ENCODE measurements at regions not wholly inside any gene's neighbourhood (a gene's known extent, or its start where the extent isn't known, plus 50 kb on each side); places are given as distances from the start of the nearest gene placed in this dataset.
"Not testable (repeated sequence)": the region's sequence is repeated elsewhere in the genome, so short reads cannot be mapped to it uniquely, and the experiment has no call there.

DNA sequence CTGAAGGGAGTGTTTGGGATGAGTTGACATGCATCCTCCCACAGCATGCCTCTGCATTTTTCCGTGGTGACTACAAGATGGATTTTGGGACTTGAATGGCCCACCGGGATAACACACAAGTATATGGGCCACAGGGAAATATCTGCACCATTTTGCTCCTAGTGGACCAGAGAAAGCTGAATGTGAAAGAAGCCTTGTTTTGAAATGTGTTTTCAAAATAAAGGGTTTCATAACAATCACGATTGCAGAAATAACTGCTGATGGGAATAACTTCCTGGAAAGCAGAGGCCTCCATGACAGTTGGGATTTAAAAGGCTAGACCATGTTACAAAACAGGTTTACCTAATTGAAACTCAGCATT, 77.5 kb upstream of the PRR23C start:
- Histone ChIP-seq H3K4me1 (ENCODE audit: control insufficient read depth, insufficient read depth, low read length) (no peaks in the 10 kb centered on the region), H3K36me3 (ENCODE audit: control insufficient read depth, insufficient read depth, low read length) (no peaks in the 10 kb centered on the region), H3K9me3 (replicated peaks; ENCODE audit: control insufficient read depth, low read depth, low read length) (no peaks in the 10 kb centered on the region), H3K27ac (ENCODE audit: low read length) (no peak overlapping the region), H3K4me3 (ENCODE audit: low read length) (no peak overlapping the region), H3K27me3 (ENCODE audit: control insufficient read depth, insufficient read depth, low read length) (no peaks in the 10 kb centered on the region)
- DNase-seq: no peak
- WGBS (ENCODE audit: insufficient coverage): 70% methylated on average over 2 of the region's 3 CpGs

DNA sequence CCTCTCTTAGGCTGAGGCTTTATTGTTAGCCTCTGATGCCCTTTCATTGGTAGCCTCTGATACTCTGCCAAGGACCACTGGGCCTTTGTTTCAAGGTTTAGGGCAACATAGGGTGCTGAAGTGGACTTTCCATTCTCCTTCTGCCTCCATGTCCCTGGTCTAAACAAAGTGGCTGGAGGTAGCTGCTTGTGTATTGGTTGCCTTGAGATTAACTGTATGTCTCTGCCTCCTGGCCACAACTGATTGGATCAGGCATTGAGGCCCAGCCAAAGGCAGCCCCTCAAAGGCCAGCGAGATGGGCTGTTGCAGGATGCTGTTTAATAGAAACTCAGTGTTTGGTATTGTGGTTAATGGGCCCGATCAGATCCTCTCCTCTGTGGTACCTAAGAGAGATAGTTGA, 77.9 kb upstream of the PRR23C start:
- Histone ChIP-seq H3K9me3 (replicated peaks; ENCODE audit: control insufficient read depth, low read depth, low read length) (no peaks in the 10 kb centered on the region), H3K27me3 (ENCODE audit: control insufficient read depth, insufficient read depth, low read length) (no peaks in the 10 kb centered on the region), H3K36me3 (ENCODE audit: control insufficient read depth, insufficient read depth, low read length) (no peaks in the 10 kb centered on the region), H3K4me3 (ENCODE audit: low read length) (no peak overlapping the region), H3K27ac (ENCODE audit: low read length) (no peak overlapping the region), H3K4me1 (ENCODE audit: control insufficient read depth, insufficient read depth, low read length) (no peaks in the 10 kb centered on the region)
- 87% methylated on average over 2 of the region's 2 CpGs for WGBS (ENCODE audit: insufficient coverage)
- DNase-seq: no peak

GRCh38 chr3:139123377-139124095, 78.8 kb upstream of the PRR23C start:
- Histone ChIP-seq H3K27me3 (ENCODE audit: control insufficient read depth, insufficient read depth, low read length) (no peaks in the 10 kb centered on the region), H3K4me1 (ENCODE audit: control insufficient read depth, insufficient read depth, low read length) (no peaks in the 10 kb centered on the region), H3K4me3 (ENCODE audit: low read length) (no peak overlapping the region), H3K36me3 (ENCODE audit: control insufficient read depth, insufficient read depth, low read length) (no peaks in the 10 kb centered on the region), H3K27ac (ENCODE audit: low read length) (no peak overlapping the region), H3K9me3 (replicated peaks; ENCODE audit: control insufficient read depth, low read depth, low read length) (no peaks in the 10 kb centered on the region)
- no peak for DNase-seq
- WGBS (ENCODE audit: insufficient coverage): 53% methylated on average over 4 of the region's 10 CpGs

DNA sequence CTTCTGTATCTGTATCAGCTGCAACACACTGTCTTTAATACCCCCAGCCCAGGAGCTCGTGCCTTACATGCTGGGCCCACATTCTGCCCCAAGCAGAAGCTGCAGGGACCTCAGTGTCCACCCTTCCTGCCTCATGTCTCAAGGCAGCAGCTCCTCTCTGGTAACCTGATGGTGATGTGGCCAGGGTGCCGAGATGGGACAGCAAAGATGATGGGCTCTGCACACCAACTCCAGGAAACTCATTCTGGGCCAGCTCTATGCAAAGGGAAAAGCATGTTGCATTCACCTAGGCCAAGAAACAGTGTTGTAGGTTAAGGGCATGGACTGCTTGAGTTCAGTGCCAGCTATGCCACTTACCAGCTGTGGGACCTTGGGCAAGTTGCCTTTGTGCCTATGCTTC, 79.5 kb upstream of the PRR23C start:
- Histone ChIP-seq H3K27me3 (ENCODE audit: control insufficient read depth, insufficient read depth, low read length) (no peaks in the 10 kb centered on the region), H3K4me1 (ENCODE audit: control insufficient read depth, insufficient read depth, low read length) (no peaks in the 10 kb centered on the region), H3K36me3 (ENCODE audit: control insufficient read depth, insufficient read depth, low read length) (no peaks in the 10 kb centered on the region), H3K9me3 (replicated peaks; ENCODE audit: control insufficient read depth, low read depth, low read length) (no peaks in the 10 kb centered on the region), H3K27ac (ENCODE audit: low read length) (no peak overlapping the region), H3K4me3 (ENCODE audit: low read length) (no peak overlapping the region)
- DNase-seq: no peak
- 57% methylated on average over 1 of the region's 2 CpGs for WGBS (ENCODE audit: insufficient coverage)

DNA sequence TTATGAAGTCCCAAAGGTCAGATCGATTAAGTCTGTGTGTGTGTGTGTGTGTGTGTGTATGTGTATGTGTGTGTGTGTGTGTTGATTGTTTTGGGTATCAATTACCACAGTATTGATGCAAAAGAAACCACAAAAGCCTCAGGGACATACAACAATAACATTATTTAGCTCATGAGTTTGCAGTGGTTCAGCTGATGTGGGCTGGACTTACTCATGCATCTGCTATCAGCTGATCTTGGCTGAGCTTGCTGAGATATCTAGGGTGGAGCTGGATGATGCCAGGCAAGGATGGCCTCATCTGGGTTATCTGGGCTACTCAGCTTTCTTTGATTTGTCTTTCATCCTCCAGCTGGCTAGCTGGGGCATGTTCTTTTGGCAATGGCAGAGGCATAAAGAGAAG, 82.4 kb upstream of the PRR23C start:
- WGBS (ENCODE audit: insufficient coverage): no CpG with 5 or more reads among the region's 1 CpG
- no peaks in the 10 kb centered on the region for H3K9me3 ChIP-seq (replicated peaks; ENCODE audit: control insufficient read depth, low read depth, low read length)
- no peaks in the 10 kb centered on the region for H3K36me3 ChIP-seq (ENCODE audit: control insufficient read depth, insufficient read depth, low read length)
- H3K4me3 ChIP-seq (ENCODE audit: low read length): no peak overlapping the region
- no peak for DNase-seq
- no peaks in the 10 kb centered on the region for H3K27me3 ChIP-seq (ENCODE audit: control insufficient read depth, insufficient read depth, low read length)
- no peaks in the 10 kb centered on the region for H3K4me1 ChIP-seq (ENCODE audit: control insufficient read depth, insufficient read depth, low read length)
- H3K27ac ChIP-seq (ENCODE audit: low read length): no peak overlapping the region

DNA sequence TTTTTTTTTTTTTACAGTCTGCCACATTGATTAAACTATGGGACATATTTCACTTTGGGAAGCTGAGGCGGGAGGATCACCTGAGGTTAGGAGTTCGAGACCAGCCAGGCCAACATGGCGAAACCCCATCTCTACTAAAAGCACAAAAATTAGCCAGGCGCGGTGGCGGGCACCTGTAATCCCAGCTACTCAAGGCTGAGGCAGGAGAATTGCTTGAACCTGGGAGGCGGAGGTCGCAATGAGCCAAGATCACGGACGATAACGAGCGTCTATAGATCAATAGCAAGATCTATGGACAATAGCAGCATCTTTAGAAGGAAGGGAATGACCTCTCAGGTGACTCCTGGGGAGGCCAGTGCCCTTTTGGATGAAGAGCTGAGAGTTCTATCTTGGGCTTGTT, 82.9 kb upstream of the PRR23C start:
- not testable (repeated sequence) for H3K4me1 ChIP-seq (ENCODE audit: control insufficient read depth, insufficient read depth, low read length); H3K27me3 ChIP-seq (ENCODE audit: control insufficient read depth, insufficient read depth, low read length); H3K36me3 ChIP-seq (ENCODE audit: control insufficient read depth, insufficient read depth, low read length); DNase-seq; H3K9me3 ChIP-seq (replicated peaks; ENCODE audit: control insufficient read depth, low read depth, low read length); H3K4me3 ChIP-seq (ENCODE audit: low read length); H3K27ac ChIP-seq (ENCODE audit: low read length)
- 86% methylated on average over 4 of the region's 12 CpGs for WGBS (ENCODE audit: insufficient coverage)

- Histone ChIP-seq H3K4me3 (ENCODE audit: low read length) (no peak overlapping the region), H3K27ac (ENCODE audit: low read length) (no peak overlapping the region), H3K9me3 (replicated peaks; ENCODE audit: control insufficient read depth, low read depth, low read length) (no peaks in the 10 kb centered on the region), H3K36me3 (ENCODE audit: control insufficient read depth, insufficient read depth, low read length) (no peaks in the 10 kb centered on the region), H3K27me3 (ENCODE audit: control insufficient read depth, insufficient read depth, low read length) (no peaks in the 10 kb centered on the region), H3K4me1 (ENCODE audit: control insufficient read depth, insufficient read depth, low read length) (no peaks in the 10 kb centered on the region)
- DNase-seq: no peak
- 90% methylated on average over 2 of the region's 2 CpGs for WGBS (ENCODE audit: insufficient coverage)
Measured at GRCh38 chr3:139128803-139129202, 84.1 kb upstream of the PRR23C start.

- no peaks in the 10 kb centered on the region for H3K4me1 ChIP-seq (ENCODE audit: control insufficient read depth, insufficient read depth, low read length)
- H3K27me3 ChIP-seq (ENCODE audit: control insufficient read depth, insufficient read depth, low read length): no peaks in the 10 kb centered on the region
- H3K36me3 ChIP-seq (ENCODE audit: control insufficient read depth, insufficient read depth, low read length): no peaks in the 10 kb centered on the region
- H3K27ac ChIP-seq (ENCODE audit: low read length): no peak overlapping the region
- WGBS (ENCODE audit: insufficient coverage): 57% methylated on average over 1 of the region's 2 CpGs
- H3K4me3 ChIP-seq (ENCODE audit: low read length): no peak overlapping the region
- H3K9me3 ChIP-seq (replicated peaks; ENCODE audit: control insufficient read depth, low read depth, low read length): no peaks in the 10 kb centered on the region
- DNase-seq: no peak
Measured at GRCh38 chr3:139129892-139130291, 85.2 kb upstream of the PRR23C start.

DNA sequence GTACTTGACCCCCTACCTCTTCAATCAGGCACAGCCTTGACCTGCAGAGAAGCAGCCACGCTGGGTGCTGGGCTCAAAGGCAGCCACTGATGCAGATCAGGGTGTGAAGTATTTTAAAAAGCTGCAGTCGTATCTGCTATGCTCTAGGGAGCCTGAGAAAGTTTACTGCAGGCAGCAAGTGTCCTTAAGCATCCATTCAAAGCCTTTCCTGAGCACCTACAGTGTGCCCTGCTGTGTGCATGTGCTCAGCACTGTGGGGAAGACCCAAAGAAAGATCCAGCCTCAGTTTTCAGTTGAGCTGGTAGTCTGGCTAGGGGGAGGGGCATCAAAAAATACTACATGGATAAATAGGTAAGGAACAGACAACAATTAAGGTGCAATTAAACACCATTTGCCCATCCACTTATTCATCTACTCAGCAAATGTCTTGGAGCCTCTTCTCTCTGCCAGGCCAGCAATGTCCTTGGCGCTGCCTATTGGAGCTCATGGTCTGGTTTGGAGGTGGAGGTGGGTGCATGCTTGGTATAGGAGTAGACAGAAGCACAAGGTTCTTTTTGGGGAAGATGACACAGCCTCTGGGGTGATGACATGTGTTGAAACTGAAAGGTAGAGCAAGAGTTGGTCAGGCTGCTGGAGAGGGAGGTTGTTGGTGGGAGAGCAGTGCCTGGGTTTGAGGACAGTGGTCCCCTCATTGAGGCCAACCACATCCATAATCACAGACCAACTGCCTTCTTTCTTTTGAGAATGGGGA, 85.9 kb upstream of the PRR23C start:
- no peaks in the 10 kb centered on the region for H3K4me1 ChIP-seq (ENCODE audit: control insufficient read depth, insufficient read depth, low read length)
- no peak for DNase-seq
- H3K27me3 ChIP-seq (ENCODE audit: control insufficient read depth, insufficient read depth, low read length): no peaks in the 10 kb centered on the region
- no peaks in the 10 kb centered on the region for H3K36me3 ChIP-seq (ENCODE audit: control insufficient read depth, insufficient read depth, low read length)
- WGBS (ENCODE audit: insufficient coverage): 13% methylated on average over 1 of the region's 3 CpGs
- no peak overlapping the region for H3K4me3 ChIP-seq (ENCODE audit: low read length)
- H3K9me3 ChIP-seq (replicated peaks; ENCODE audit: control insufficient read depth, low read depth, low read length): no peaks in the 10 kb centered on the region
- no peak overlapping the region for H3K27ac ChIP-seq (ENCODE audit: low read length)

- Histone ChIP-seq H3K9me3 (replicated peaks; ENCODE audit: control insufficient read depth, low read depth, low read length) (no peaks in the 10 kb centered on the region), H3K27me3 (ENCODE audit: control insufficient read depth, insufficient read depth, low read length) (no peaks in the 10 kb centered on the region), H3K27ac (ENCODE audit: low read length) (no peak overlapping the region), H3K36me3 (ENCODE audit: control insufficient read depth, insufficient read depth, low read length) (no peaks in the 10 kb centered on the region), H3K4me3 (ENCODE audit: low read length) (no peak overlapping the region), H3K4me1 (ENCODE audit: control insufficient read depth, insufficient read depth, low read length) (no peaks in the 10 kb centered on the region)
- WGBS (ENCODE audit: insufficient coverage): 88% methylated on average over 1 of the region's 1 CpG
- DNase-seq: no peak
Measured at GRCh38 chr3:139131951-139132350, 87.3 kb upstream of the PRR23C start.
